Caco-2 (cell line): ENCODE measurements at regions not wholly inside any gene's neighbourhood (a gene's known extent, or its start where the extent isn't known, plus 50 kb on each side); places are given as distances from the start of the nearest gene placed in this dataset.

Source experiments
- BruUV-seq: library from RNA; stranded (reverse); fragments of 400-500 nt; replicated peaks from 2 replicates; lab custom pipeline; 2021; lab: Mats Ljungman, UMichigan
- CTCF ChIA-PET: fragments of 300-600 bp; sonication (Branson Sonifier 250); formaldehyde crosslinking; loops from one replicate; lab custom pipeline; 2022; ENCODE audit warnings: antibody characterized with exemption; lab: Charles Lee
- POLR2A ChIA-PET: fragments of 300-600 bp; sonication (Branson Sonifier 250); formaldehyde crosslinking; loops from one replicate; lab custom pipeline; 2022; ENCODE audit warnings: antibody characterized with exemption; lab: Charles Lee
- DNase-seq, 2 experiments: peaks; one replicate each; pipeline versions ENCODE4 v3.0.0 to v3.0.0-alpha.2; 2020 to 2022
- H3K27me3 ChIP-seq: replicated peaks from 2 replicates; pipeline ENCODE4 v1.6.0; 2011; ENCODE audit warnings: low read length; ENCODE audit not compliant: control insufficient read depth, insufficient read depth
- H3K36me3 ChIP-seq: 2 replicates; pipeline ENCODE4 v1.5.1; 2011; ENCODE audit warnings: low read length; ENCODE audit not compliant: control insufficient read depth, insufficient read depth
- H3K4me1 ChIP-seq: fragments of 250-450 bp; sonication (Bioruptor Pico); 2 replicates; pipeline ENCODE4 v1.5.1; 2020; ENCODE audit warnings: mild to moderate bottlenecking
- H3K4me3 ChIP-seq: 2 replicates; pipeline ENCODE4 v1.5.1; 2011; ENCODE audit warnings: low read depth, mild to moderate bottlenecking, control low read depth, low read length
- H3K9me3 ChIP-seq: fragments of 250-450 bp; sonication (Bioruptor Pico); 2 replicates; pipeline ENCODE4 v1.5.1; 2020; ENCODE audit warnings: mild to moderate bottlenecking, moderate library complexity
- H3K27ac Mint-ChIP-seq: one replicate; pipeline ENCODE4 v1.8.0; 2022; ENCODE audit warnings: mixed read lengths; ENCODE audit not compliant: unreplicated experiment
- H3K27me3 Mint-ChIP-seq: one replicate; pipeline ENCODE4 v1.8.0; 2022; ENCODE audit warnings: mixed read lengths; ENCODE audit not compliant: insufficient read depth, unreplicated experiment
- H3K36me3 Mint-ChIP-seq: one replicate; pipeline ENCODE4 v1.8.0; 2022; ENCODE audit warnings: mild to moderate bottlenecking, mixed read lengths; ENCODE audit not compliant: insufficient read depth, unreplicated experiment
- H3K4me1 Mint-ChIP-seq: one replicate; pipeline ENCODE4 v1.8.0; 2022; ENCODE audit warnings: low read depth, mixed read lengths; ENCODE audit not compliant: unreplicated experiment
- H3K4me3 Mint-ChIP-seq: one replicate; pipeline ENCODE4 v1.8.0; 2022; ENCODE audit warnings: mild to moderate bottlenecking, moderate library complexity, mixed read lengths; ENCODE audit not compliant: unreplicated experiment
- H3K9me3 Mint-ChIP-seq: one replicate; pipeline ENCODE4 v1.8.0; 2022; ENCODE audit warnings: mixed read lengths; ENCODE audit not compliant: unreplicated experiment
- intact Hi-C: fragments of 100-400 bp; cut with micrococcal nuclease; formaldehyde crosslinking; loops from one replicate; pipeline ENCODE4 v1.10.0; 2022; ENCODE audit not compliant: unreplicated experiment
- TF ChIP-seq, protein P1 (sequence below), 2 experiments: fragments of 200-600 bp in 1 of 2; IDR thresholded peaks; 1 replicate in 1 of 2; 2 replicates in 1 of 2; pipeline versions ENCODE4 v1.5.1 to v1.8.0; 2011 to 2022; ENCODE audit warnings: antibody characterized with exemption in 1 of 2, control low read depth in 1 of 2, inconsistent platforms in 1 of 2, low read depth in 1 of 2, low read length in 1 of 2, mild to moderate bottlenecking in 1 of 2, moderate library complexity in 1 of 2; ENCODE audit not compliant: insufficient read depth in 1 of 2, severe bottlenecking in 1 of 2, unreplicated experiment in 1 of 2

DNA sequence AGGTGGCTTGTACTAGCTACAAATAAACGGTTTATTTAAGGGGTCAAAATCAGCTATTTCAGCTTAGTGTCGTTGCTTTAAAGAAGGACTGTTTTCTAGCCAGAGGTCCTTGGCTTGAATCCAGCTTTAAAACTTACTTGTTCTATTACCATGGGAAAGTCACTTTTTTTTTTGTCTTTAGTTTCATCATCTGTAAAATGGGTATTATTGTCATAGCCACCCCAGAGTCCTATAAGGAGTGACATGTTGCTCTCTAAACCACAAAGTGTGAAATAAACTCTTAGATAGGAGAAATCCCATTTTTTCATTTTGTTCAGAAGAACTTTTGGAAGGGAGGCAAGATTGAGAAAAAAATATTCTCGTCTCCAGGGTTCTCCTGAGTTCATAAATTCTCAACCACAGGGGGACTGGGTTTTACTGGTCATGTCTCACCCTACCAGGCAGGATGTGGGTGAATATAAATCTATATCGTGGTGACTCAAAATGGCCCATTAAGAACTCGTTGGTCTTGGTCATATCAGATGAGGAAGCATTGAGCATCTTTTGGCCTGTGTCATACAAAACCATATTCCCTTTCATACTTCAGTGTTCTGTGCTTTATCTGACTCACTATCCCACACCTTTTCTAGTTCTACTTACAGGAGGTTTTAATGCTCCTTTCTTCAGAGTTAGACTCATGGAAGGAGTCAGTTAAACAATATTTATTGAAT is 202.7 kb upstream of the NR3C1 start:
- POLR2A ChIA-PET, result no interaction called here

DNA sequence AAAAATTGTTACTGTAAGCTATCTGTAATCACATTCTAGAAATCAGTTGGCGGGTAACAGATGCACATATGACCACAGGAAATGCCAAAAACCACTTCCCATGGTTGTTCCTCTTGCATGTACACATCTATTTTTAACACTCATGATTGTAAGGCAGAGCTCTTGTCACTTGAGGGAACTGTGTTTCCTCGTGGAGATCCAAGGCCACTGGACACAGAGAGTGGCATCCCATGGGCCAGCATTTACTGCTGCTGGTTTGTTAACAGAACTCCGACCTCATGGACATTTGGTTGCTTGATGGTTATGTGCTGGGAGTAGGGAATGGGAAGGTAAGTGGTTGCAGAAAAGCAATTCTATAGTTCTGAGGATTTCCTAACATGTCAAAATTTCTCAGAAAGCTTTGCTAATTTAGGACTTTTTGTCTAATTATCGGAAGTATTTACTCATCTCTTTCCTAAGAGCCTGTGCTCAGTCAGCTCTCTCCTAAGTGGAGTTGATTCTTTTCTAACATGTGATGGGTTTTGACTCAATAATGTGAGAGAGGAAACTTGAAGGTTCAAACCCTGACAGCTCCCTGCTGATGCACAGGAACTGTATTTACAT is 202.0 kb upstream of the NR3C1 start:
- H3K27me3 ChIP-seq, result no peaks in the 10 kb centered on the region
- H3K4me1 ChIP-seq, result peaks cover 39% of the 10 kb centered on the region
- Mint-ChIP-seq H3K27ac (no peak overlapping the region), H3K9me3 (peaks cover 35% of the 10 kb centered on the region), H3K4me3 (no peak overlapping the region), H3K27me3 (no peaks in the 10 kb centered on the region), H3K4me1 (peaks cover 25% of the 10 kb centered on the region), H3K36me3 (peaks cover 5% of the 10 kb centered on the region)
- intact Hi-C loops, result no loop called here
- TF ChIP-seq, protein P1, sequence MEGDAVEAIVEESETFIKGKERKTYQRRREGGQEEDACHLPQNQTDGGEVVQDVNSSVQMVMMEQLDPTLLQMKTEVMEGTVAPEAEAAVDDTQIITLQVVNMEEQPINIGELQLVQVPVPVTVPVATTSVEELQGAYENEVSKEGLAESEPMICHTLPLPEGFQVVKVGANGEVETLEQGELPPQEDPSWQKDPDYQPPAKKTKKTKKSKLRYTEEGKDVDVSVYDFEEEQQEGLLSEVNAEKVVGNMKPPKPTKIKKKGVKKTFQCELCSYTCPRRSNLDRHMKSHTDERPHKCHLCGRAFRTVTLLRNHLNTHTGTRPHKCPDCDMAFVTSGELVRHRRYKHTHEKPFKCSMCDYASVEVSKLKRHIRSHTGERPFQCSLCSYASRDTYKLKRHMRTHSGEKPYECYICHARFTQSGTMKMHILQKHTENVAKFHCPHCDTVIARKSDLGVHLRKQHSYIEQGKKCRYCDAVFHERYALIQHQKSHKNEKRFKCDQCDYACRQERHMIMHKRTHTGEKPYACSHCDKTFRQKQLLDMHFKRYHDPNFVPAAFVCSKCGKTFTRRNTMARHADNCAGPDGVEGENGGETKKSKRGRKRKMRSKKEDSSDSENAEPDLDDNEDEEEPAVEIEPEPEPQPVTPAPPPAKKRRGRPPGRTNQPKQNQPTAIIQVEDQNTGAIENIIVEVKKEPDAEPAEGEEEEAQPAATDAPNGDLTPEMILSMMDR (IDR thresholded peaks at IDR 0.05; ENCODE audit: insufficient read depth in 1 of 2, low read depth in 1 of 2, low read length in 1 of 2, severe bottlenecking in 1 of 2, unreplicated experiment in 1 of 2), result no peak
- H3K9me3 ChIP-seq, result peaks cover 12% of the 10 kb centered on the region; the same call in 1 of the 2 replicates
- CTCF ChIA-PET, result no interaction called here
- POLR2A ChIA-PET, result no interaction called here
- no TSS peak for BruUV-seq
- DNase-seq, result no peak
- H3K4me3 ChIP-seq, result no peak overlapping the region
- H3K36me3 ChIP-seq, result no peaks in the 10 kb centered on the region

More for the DNA sequence above, 202.7 kb upstream of the NR3C1 start:
- Histone ChIP-seq H3K36me3 (no peaks in the 10 kb centered on the region), H3K9me3 (peaks cover 12% of the 10 kb centered on the region; the same call in 1 of the 2 replicates), H3K4me3 (no peak overlapping the region), H3K27me3 (no peaks in the 10 kb centered on the region), H3K4me1 (peaks cover 32% of the 10 kb centered on the region)
- peaks cover 5% of the 10 kb centered on the region for H3K36me3 Mint-ChIP-seq
- intact Hi-C loops, result no loop called here
- no peaks in the 10 kb centered on the region for H3K27me3 Mint-ChIP-seq
- peaks cover 35% of the 10 kb centered on the region for H3K9me3 Mint-ChIP-seq
- no TSS peak for BruUV-seq
- CTCF ChIA-PET, result no interaction called here
- TF ChIP-seq, protein P1 (IDR thresholded peaks at IDR 0.05; ENCODE audit: insufficient read depth in 1 of 2, low read depth in 1 of 2, low read length in 1 of 2, severe bottlenecking in 1 of 2, unreplicated experiment in 1 of 2), result no peak
- DNase-seq, result no peak
- H3K4me3 Mint-ChIP-seq, result no peak overlapping the region
- no peak overlapping the region for H3K27ac Mint-ChIP-seq
- H3K4me1 Mint-ChIP-seq, result peaks cover 18% of the 10 kb centered on the region

- CTCF ChIA-PET, result no interaction called here
- intact Hi-C loops, result loop anchor here (1.0 kb wide), 1 partner anchor 57 kb away; no protein-coding TSS in a partner anchor
Observed at GRCh38 chr5:143601917-143602333, 198.4 kb upstream of the NR3C1 start.

More at GRCh38 chr5:143601917-143602333, 198.4 kb upstream of the NR3C1 start:
- Histone ChIP-seq H3K9me3 (peaks cover 11% of the 10 kb centered on the region; the same call in 1 of the 2 replicates), H3K36me3 (no peaks in the 10 kb centered on the region), H3K4me3 (no peak overlapping the region), H3K27me3 (no peaks in the 10 kb centered on the region), H3K4me1 (peaks cover 53% of the 10 kb centered on the region)
- Mint-ChIP-seq H3K4me1 (peaks cover 29% of the 10 kb centered on the region), H3K27ac (peak overlapping the region; percentile 79), H3K36me3 (peaks cover 5% of the 10 kb centered on the region), H3K9me3 (peaks cover 25% of the 10 kb centered on the region), H3K27me3 (no peaks in the 10 kb centered on the region), H3K4me3 (peak overlapping the region; percentile 19)
- DNase-seq, result peak; percentile 41 to 56
- BruUV-seq, result no TSS peak
- TF ChIP-seq, protein P1 (IDR thresholded peaks at IDR 0.05; ENCODE audit: insufficient read depth in 1 of 2, low read depth in 1 of 2, low read length in 1 of 2, severe bottlenecking in 1 of 2, unreplicated experiment in 1 of 2), result no peak
- POLR2A ChIA-PET, result no interaction called here
